GM18861 (cell line): ENCODE measurements at regions not wholly inside any gene's neighbourhood (a gene's known extent, or its start where the extent isn't known, plus 50 kb on each side); places are given as distances from the start of the nearest gene placed in this dataset.

ENCODE experiments used
- ATAC-seq: cut with Tn5 transposase; IDR thresholded peaks from one replicate; pipeline ENCODE4 v1.9.1; 2021; ENCODE audit not compliant: unreplicated experiment

- ATAC-seq: no peak
These were observed 678.2 kb upstream of the FAM241A start for GRCh38 chr4:111466811-111467604.

- no peak for ATAC-seq
These were observed 670.3 kb upstream of the FAM241A start for GRCh38 chr4:111475001-111475400.

DNA sequence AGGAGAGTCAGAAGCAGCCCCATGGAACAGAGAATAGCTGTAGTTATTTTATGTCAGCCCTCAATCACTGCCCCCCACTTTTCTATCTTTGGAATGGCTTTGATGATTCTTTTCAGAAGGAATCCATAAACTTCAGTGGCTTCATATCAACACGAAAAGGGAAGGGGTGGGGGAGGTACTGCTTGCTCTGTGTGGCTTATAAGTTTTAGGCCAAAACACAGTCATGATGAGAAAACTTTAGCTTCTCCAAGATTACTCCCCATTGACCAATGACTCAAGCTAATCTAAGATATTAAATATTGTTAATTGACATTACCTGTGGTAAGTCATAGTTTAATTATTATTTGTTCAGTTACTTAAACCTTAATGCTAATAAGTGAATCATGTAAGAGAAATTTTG is 669.6 kb upstream of the FAM241A start:
- no peak for ATAC-seq

DNA sequence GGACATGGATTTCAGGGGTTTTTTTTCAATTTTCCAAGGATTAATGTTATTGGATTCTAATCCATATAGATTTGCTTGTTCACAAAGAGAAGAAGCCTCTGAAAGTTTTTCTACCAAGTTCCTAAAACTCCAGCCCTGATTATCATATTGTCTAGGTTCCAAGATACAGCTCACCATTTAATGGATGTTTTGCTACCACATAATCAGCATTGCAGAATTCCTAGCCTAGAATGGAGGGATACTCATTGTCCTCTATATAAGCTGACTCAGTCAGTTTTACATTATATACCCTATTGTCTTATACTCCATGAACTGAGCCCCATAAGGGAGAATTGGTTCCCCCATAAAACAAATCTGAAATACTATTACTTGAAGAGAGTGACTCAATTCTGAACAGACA is 664.7 kb upstream of the FAM241A start:
- no peak for ATAC-seq

DNA sequence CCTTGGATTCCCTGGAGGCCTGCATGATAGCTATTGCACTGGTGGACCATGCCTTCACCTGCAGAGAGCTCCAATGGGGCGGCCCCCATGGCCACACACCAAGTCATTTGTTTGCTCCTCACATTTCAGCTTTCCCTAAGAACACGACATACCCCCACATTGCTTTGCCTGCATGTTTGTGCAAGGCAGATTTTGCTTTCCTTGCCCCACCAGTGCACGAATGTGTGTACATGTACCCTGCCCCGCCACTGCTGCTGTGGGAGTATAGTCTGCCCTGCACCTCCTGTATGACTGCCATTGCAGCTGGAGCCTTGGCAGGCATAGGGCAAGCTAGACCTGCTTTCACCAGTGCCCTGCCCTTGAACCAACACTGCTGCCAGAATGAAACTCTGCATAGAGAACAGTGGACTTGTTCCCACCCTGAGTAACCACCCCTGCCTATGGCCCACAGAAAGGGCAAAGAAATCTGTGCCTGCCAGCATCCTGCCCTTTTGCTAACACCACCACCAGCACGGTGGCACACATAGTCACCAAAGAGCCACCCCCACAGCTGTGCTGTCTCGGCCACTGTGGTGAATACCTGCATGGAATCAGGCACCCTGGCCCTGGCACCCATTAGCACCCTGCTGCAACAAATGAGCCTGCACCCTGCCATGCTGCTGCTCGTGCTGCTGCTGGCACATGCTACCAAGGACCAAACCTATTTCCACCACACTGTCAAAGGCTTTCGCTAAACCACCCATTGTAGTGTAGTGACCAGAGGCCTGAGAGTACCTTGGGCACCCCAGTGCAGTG is 661.7 kb upstream of the FAM241A start:
- no peak for ATAC-seq

GRCh38 chr4:111492496-111492895 is 652.8 kb upstream of the FAM241A start:
- no peak for ATAC-seq

- no peak for ATAC-seq
These were observed 650.8 kb upstream of the FAM241A start for GRCh38 chr4:111494471-111494870.

DNA sequence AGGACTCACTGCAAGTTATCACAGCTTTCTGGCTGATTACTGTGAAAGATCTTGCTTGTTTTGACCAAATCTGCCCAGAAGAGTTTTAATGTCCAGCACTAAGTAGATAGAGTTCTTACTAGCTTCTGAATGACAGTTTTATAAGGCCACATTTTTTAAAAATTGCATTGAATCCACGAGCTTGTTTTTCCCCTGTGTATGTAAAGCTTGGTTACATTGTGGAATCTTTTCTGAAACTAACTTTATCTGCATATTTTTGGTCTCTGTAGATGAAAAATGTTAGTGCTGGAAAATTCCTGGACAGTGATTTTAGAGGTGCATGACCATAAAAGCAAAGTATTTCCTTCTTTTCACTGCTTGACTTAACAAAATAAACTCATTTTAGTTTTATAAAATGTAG is 650.3 kb upstream of the FAM241A start:
- ATAC-seq: no peak

- no peak for ATAC-seq
These were observed 646.0 kb upstream of the FAM241A start for GRCh38 chr4:111499291-111499690.

DNA sequence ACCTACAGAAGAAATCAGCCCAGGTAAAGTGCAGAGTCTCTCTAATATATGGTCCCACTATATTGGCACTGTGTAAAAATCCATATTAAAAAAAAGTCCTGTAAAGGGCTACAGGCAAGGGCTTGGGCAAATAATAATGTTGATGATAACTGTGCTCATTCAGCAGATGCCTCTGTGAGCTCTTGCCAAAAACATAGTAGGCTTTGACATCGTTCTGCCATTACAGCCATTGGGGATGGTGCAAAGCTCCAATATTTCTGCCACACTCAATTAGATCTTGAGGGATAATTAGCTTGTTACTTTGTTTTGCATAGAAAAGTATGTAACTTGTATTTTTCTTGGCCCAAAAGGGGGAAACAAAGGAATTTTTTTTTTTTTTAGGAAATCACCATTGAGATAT is 645.5 kb upstream of the FAM241A start:
- no peak for ATAC-seq

DNA sequence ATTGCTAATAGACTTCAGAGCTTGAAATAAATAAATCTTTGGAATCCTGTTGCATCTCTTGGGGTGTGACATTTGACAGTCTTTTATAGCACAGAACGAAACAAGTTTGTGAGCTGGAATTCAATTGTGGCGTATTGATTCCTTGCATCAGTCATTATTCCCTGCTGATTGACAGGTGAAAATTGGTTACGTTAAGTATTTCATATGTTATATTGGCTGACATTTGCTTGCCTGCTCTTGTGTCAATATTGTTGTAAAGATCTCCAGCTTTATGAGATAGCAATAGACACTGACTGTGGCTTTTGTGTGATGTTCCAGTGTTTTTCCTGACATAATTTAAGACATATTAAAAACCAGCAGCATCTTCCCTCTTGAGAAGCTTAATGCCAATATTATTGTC is 644.4 kb upstream of the FAM241A start:
- no peak for ATAC-seq

DNA sequence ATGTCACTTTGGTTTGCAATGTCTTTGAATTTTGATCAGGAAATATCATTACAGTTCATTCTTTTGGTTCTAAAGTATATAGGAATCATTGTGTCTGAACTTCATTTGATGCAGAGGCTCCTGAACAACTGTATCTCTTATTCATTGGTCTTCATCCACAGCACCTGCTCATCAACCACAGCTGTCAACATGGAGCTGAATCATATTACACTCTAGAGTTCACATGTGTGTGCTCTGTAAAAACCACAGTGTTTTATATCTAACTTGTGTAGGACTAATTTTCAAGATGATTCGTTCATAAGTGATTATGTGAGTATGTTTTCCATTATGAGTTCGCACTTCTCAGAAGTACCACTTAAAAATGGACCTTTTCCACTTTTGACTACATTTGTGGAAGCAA is 643.3 kb upstream of the FAM241A start:
- ATAC-seq: no peak

- no peak for ATAC-seq
These were observed 642.6 kb upstream of the FAM241A start for GRCh38 chr4:111502626-111503025.

GRCh38 chr4:111506706-111507105 is 638.5 kb upstream of the FAM241A start:
- no peak for ATAC-seq

DNA sequence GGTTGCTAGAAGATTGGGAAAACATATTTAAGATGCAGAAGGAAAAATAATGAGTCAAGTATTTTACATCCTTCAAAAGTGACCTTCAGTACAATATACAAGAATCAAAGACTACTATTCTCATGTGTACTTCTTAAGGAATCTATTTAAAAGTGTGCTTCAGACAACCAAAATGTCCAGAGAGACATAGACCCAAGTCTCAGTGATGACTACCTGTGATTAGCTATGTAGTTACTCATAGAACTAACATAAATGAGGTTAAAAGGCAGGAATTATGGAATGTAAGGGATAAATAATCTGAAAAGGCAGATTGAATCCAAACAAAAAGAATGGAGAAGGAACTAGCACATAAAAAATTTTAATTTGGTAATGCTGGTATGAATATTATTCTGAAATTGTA is 634.7 kb upstream of the FAM241A start:
- no peak for ATAC-seq

DNA sequence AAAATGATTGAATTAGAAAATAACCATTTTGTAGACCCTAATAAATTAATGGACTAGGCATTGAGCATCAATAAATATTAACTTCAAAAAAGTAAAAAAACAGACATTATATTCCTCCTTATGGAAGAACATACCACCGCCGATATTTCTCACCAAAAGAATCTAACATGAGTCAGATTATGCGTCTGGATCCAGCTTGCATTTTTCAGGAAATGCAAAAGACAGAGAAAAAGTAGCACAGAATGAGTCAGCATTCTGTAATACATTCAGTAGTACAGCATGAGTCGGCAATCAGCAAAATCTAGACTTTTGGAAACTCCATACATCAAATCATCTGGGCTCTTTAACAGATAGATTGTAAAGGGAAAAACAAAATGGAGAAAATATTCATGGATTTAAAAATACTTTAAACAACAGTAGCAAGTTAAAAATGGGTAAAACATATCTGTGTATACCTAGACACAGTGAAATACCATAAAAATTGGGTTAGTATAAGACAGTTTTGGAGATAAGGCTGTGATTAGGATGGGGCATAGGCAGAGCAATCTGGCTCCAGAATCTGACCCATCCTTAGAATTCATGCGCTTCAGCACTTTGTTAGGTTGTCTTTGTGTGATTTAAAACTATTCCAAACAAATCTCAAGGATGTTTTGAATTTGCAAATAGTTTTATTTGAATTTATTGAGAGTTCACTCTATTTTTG is 633.0 kb upstream of the FAM241A start:
- ATAC-seq: no peak

DNA sequence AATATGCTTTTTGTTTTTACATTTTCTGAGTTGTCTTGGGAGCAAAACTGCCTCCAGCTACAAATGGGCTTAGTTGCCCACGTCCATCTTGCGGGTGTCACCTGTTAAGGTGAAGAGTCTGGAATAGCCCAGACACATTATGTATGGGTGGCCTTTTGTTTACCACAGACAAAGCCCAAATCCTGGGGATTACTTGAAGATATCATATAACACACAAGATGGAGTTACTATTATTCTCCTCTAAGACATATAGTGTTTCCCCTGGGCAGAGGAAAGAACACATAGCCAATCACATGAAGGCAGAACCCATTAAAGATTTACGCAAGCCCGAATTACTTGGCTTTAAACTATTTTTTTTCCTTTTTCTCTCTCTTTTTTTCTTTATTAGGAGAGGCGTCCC is 625.6 kb upstream of the FAM241A start:
- no peak for ATAC-seq

- no peak for ATAC-seq
These were observed 614.8 kb upstream of the FAM241A start for GRCh38 chr4:111530446-111530845.

- ATAC-seq: no peak
These were observed 609.5 kb upstream of the FAM241A start for GRCh38 chr4:111535792-111536191.

DNA sequence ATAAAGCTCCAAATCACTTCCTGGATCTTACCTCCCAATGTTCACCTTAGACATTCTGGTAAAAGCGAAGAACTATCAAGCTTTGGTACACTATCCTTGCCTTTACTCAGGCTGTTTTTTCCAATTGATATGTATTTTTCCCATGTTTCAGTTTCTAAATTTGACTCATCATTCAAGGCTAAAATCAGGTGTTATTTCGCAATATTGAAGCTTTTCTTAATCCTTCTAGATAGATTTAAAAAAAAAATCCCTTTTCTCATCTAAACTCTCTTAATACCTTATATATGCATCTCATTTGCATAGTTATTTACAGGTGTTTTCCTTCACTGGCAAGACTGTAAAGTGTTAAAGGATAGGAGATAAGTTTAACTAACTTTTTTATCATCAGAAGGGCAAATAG is 608.1 kb upstream of the FAM241A start:
- ATAC-seq: no peak

DNA sequence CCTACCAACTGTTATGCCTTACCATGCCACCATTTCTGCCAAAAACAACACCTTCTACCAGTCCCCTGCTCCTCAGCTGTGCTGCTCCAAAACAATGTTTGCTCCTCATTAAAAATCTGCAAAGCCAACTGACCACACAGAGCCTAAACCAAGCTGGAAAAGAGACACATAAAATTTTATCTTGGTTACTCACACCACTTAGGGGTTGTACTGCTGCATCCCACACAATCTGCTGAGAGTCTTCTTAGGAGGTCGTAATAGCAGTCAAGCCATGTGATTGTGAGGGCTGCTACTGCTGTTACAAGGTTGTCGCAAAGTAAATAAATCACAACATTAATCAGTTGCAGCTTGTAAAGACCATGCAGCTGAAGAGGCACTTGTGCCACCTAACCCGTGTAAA is 607.4 kb upstream of the FAM241A start:
- no peak for ATAC-seq

- no peak for ATAC-seq
These were observed 604.6 kb upstream of the FAM241A start for GRCh38 chr4:111540671-111541070.
